Sigmoid colon (tissue), 4 donors: ENCODE measurements at regions not wholly inside any gene's neighbourhood (a gene's known extent, or its start where the extent isn't known, plus 50 kb on each side); places are given as distances from the start of the nearest gene placed in this dataset.

Experiments used
- CTCF ChIP-seq, 4 experiments: fragments of 450-650 bp in 3 of 4; fragments of 200-600 bp in 1 of 4; IDR thresholded peaks; one replicate each; pipeline ENCODE4 v1.5.1; 2016 to 2019; ENCODE audit warnings: antibody characterized with exemption in 4 of 4, mild to moderate bottlenecking in 3 of 4, moderate library complexity in 2 of 4
- EP300 ChIP-seq, 4 donors: sonication (generic); formaldehyde crosslinking; IDR thresholded peaks; one replicate each; pipeline ENCODE4 v1.6.1; 2017; ENCODE audit warnings: antibody characterized with exemption in 4 of 4
- POLR2A ChIP-seq, 2 donors: fragments of 450-650 bp; IDR thresholded peaks; one replicate each; pipeline ENCODE4 v1.6.1; 2016; ENCODE audit warnings: antibody characterized with exemption in 2 of 2, mild to moderate bottlenecking in 2 of 2, moderate library complexity in 2 of 2
- POLR2AphosphoS5 ChIP-seq, 4 donors: sonication (generic); formaldehyde crosslinking; IDR thresholded peaks; one replicate each; pipeline ENCODE4 v1.6.1; 2017; ENCODE audit warnings: antibody characterized with exemption in 4 of 4

- TF ChIP-seq POLR2A (IDR thresholded peaks at IDR 0.05) (no peak), POLR2AphosphoS5 (IDR thresholded peaks at IDR 0.05) (no peak), CTCF (IDR thresholded peaks at IDR 0.05) (no peak), EP300 (IDR thresholded peaks at IDR 0.05) (no peak)
Observed at GRCh38 chr2:120949027-120949956, 213.6 kb downstream of the GLI2 start.
